GM21390 (cell line): ENCODE measurements at regions not wholly inside any gene's neighbourhood (a gene's known extent, or its start where the extent isn't known, plus 50 kb on each side); places are given as distances from the start of the nearest gene placed in this dataset.
"Not testable (repeated sequence)": the region's sequence is repeated elsewhere in the genome, so short reads cannot be mapped to it uniquely, and the experiment has no call there.

Experiments used
- ATAC-seq: cut with Tn5 transposase; IDR thresholded peaks from one replicate; pipeline ENCODE4 v1.9.1; 2021; ENCODE audit not compliant: unreplicated experiment

- no peak for ATAC-seq
Observed at GRCh38 chr7:26084418-26084817, 67.6 kb upstream of the NFE2L3 start.

DNA sequence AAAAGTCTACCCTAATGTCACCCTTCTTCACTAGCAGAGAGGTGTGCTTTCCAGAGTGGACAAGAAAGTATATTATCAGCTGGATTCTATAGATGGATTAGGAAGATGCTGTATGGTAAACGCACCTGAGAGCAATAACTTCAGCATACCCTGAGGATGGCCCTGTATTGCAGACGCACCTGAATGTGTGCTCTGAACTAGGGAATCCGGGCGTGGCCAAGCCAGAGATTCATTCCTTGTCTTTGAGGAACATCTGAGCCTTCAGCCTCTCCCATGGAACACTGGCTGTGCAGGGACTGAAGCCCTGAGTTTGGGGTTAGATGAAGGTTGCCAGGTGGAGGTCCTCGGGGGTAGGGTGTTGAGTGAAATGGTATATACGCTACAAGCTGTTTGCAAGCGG is 66.2 kb upstream of the NFE2L3 start:
- ATAC-seq = no peak

DNA sequence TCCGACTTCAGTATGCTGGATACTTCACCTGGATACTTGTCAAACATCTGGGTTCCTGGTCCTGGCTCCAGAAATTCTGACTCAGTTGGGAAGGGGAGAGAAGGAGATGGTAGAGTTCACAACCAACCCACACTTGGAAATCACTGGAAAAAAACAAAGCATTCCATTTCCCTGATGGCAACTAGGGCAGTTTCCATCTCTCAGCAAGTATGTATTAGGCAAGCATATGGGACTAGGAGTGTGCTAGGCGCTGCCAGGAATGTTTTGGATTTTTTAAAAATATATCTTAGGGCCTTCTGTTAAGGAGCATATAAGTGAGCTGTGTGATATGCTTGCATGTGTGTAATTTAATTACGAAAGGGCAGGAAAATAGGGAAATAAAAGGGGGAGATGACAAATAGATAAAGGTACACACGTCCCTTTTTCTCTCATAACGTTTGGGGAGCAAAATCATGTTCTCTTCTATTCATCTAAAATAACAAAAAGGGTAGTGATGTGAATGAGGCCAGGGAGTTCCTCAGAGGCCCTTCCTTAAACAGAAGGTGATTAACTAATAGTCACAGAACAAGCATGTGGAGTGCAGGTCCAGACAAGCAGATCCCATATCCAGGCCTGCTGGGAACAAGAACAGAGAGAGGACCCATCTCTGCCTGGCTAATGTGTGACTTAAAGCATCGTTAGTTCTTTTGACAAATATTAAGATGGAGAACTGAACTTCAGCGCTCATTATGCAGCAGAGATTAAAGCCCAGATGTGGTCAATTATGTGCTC is 64.5 kb upstream of the NFE2L3 start:
- no peak for ATAC-seq

- ATAC-seq = not testable (repeated sequence)
Observed at GRCh38 chr7:26089469-26089868, 62.5 kb upstream of the NFE2L3 start.

DNA sequence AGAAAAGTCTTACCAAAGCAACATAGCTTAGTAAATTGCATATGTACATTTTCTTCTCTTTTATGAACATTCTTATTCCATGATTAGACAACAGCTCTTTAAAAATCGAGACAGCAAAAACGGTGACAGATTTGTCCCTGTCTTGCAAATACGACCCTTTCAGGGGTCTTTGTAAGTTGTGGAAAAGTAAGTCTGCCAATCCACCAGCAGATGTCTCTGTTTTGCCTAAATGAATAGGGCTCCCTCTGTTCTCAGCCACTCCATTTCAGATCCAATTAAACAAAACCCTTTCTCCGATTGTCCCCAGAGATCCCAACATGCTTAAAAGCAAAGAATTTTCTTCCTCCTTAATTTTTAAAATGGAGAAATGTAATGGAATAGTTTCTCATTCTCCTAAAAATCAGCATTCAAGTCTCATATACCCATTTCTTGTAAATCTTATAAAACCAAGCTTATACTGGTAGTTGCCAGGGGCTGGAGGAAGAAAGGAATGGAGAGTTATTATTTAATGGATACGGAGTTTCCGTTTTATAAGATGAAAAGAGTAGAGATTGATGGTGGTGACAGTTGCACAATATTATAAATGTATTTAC is 61.0 kb upstream of the NFE2L3 start:
- no peak for ATAC-seq

DNA sequence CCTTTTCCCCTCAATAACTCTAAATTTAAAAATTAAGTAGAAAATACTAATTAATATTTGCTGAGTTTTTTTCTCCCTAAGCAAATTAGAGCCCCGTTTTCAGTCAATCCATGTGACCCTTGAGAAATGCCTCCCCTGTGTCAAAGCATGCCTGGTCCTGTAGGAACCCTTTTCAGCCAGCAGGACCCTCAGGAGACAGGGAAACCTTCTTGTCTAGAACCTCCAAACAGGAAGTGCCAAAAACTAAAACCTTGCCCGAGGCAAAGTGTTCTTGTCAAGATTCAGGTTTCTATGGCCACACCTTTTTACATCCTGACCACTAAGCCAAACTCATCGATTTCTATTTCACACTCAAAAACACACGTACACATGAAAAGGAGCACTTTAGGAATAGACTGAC is 60.1 kb upstream of the NFE2L3 start:
- no peak for ATAC-seq

DNA sequence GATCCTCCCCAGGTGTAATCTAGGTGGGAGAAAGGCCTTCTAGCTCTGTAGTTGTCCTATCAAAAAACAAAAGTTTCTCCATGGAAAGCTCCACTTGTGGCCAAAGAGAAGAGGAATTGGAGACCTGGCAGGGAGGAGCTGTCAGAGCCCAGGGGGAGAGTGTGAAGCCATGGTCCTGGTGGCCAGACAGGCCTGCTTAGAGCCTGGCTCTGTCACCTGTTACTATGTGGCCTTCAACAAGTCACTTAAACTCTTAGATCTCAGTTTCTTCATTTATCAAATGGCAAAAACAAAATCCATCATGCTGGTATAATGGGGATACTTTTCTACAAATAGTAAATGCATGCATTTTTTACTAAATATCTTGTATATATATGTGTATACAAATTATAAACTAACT is 59.0 kb upstream of the NFE2L3 start:
- no peak for ATAC-seq

DNA sequence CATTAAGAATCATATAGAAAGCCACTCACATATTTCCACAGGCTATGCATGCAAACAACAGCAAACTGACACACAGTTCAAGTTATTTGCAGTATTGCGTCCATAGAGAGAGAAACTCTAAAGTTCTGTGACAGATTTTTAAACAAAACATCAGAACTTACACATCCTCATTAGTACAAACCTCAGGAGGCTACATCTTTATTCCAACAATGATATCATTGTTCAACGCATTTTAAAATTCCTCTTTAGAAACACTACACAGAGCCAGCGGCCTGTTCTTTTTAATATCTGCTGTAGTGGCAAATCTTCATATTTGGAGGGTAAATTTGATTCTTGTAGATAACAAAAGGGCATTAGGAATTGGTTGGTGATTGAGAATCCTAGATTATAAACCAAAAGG is 55.9 kb upstream of the NFE2L3 start:
- ATAC-seq = no peak

DNA sequence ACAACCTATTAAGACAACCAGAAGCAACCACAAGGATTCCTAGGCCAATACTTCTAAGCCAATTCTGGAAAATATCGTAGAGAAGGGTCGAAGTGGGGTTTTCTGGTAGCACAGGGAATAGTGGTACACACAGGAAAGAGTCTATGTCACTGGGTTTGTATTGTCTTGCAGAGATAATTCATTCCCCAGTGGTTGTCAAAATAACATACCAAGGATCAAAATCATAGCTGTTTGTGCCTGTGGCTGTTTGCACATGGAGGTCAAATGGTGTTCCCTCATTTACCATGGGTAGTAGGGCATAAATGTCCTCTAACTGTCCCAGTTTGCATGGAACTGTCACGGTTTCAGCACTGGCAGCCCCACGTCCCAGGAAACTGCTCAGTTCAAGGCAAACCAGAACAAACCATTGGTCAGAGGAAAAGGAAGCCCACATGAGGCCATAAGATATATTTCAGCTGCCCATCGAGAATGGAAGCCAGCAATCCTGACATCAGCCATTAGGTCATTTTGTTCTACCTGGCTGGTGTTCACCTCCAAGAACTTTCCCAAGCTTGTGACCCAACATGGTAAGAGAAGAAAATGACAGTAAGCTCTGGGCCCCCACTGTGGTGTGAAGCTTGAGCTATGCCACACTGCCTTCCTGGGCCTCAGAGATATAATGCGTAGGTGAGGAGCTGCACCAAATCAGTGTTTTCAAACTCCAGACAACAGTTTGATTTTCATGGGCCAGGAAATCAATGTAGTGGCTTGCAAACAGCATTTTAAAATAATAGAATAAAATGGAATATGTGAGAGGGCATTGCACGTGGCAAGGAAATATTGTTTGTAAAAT is 53.9 kb upstream of the NFE2L3 start:
- no peak for ATAC-seq

DNA sequence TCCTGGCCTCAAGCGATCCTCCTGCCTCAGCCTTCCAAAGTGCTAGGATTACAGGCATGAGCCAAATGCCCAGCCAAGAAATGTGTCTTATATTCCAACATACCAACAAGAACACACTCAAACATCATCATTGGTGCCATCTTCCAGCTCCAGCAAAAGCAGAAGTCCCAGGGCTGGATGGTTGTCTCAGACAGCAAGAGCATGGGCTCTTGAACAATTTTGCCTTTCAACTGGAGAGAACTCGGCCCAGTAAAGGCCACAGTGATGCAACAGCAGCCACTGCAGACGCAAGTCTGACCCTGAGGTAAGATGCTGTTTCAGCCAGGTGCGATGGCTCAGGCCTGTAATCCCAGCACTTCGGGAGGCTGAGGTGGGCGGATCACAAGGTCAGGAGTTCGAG is 52.8 kb upstream of the NFE2L3 start:
- no peak for ATAC-seq

GRCh38 chr7:26100406-26101339 is 51.3 kb upstream of the NFE2L3 start:
- no peak for ATAC-seq

DNA sequence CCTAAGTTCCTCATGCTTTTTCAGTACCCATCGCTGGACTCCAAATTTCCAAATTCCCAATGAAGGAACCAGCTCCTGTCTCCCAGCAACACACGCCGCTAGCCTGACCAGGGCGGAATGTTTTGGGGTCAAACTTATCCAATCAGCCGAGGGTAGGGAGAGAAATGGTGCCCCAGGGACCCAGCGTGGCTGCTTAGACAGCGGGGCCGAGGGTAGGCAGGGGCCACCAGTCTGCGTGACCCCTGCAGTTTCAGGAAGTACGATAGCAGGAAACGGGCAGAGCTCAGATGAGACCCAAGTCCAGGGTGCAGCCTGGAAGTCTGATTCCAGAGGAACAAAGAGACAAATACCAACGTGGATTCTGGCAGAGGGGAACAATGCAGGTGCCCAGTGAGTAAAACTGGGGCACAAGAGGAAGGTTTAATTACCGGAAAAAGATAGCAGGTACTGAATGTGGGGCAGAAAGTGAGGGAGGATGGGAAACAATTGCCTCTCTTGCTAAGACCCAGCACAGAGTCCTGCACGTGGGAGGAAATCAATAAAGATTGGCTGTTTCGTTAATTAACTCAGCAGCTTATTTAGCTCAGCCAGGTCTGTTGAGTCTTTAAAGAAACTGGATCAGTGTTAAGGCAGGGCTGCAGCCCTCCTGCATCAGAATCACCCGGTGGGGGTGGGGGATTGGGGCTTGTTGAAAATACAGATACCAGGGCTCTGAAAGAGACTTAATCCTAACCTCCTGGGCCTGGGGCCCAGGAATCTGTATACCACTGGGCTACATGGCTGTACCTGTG is 50.4 kb upstream of the NFE2L3 start:
- no peak for ATAC-seq

GRCh38 chr7:26102176-26102575 is 49.8 kb upstream of the NFE2L3 start:
- ATAC-seq = no peak
